GM21367 (cell line): ENCODE measurements at regions not wholly inside any gene's neighbourhood (a gene's known extent, or its start where the extent isn't known, plus 50 kb on each side); places are given as distances from the start of the nearest gene placed in this dataset.
"Not testable (repeated sequence)": the region's sequence is repeated elsewhere in the genome, so short reads cannot be mapped to it uniquely, and the experiment has no call there.

ENCODE experiments used
- ATAC-seq: cut with Tn5 transposase; IDR thresholded peaks from one replicate; pipeline ENCODE4 v1.9.1; 2021; ENCODE audit not compliant: unreplicated experiment

GRCh38 chr5:6112538-6112937 is 265.8 kb downstream of the MED10 start:
- no peak for ATAC-seq

GRCh38 chr5:6112125-6112524 is 266.2 kb downstream of the MED10 start:
- no peak for ATAC-seq

GRCh38 chr5:6111131-6111530 is 267.2 kb downstream of the MED10 start:
- no peak for ATAC-seq

GRCh38 chr5:6110441-6111005 is 267.8 kb downstream of the MED10 start:
- no peak for ATAC-seq

- no peak for ATAC-seq
Observed at GRCh38 chr5:6108981-6109825, 269.1 kb downstream of the MED10 start.

GRCh38 chr5:6108540-6108848 is 269.9 kb downstream of the MED10 start:
- no peak for ATAC-seq

GRCh38 chr5:6107675-6108539 is 270.4 kb downstream of the MED10 start:
- ATAC-seq = no peak

GRCh38 chr5:6106756-6107155 is 271.6 kb downstream of the MED10 start:
- ATAC-seq = no peak

- no peak for ATAC-seq
Observed at GRCh38 chr5:6105320-6105719, 273.0 kb downstream of the MED10 start.

GRCh38 chr5:6096101-6096500 is 282.2 kb downstream of the MED10 start:
- no peak for ATAC-seq

GRCh38 chr5:6094180-6094579 is 284.2 kb downstream of the MED10 start:
- ATAC-seq = not testable (repeated sequence)

- no peak for ATAC-seq
Observed at GRCh38 chr5:6090838-6091237, 287.5 kb downstream of the MED10 start.

GRCh38 chr5:6090079-6090654 is 288.2 kb downstream of the MED10 start:
- no peak for ATAC-seq

GRCh38 chr5:6088706-6089105 is 289.6 kb downstream of the MED10 start:
- ATAC-seq = no peak

GRCh38 chr5:6087576-6087975 is 290.8 kb downstream of the MED10 start:
- no peak for ATAC-seq

- ATAC-seq = no peak
Observed at GRCh38 chr5:6086871-6087270, 291.5 kb downstream of the MED10 start.

GRCh38 chr5:6085341-6085860 is 292.9 kb downstream of the MED10 start:
- ATAC-seq = no peak

GRCh38 chr5:6084836-6085235 is 293.5 kb downstream of the MED10 start:
- ATAC-seq = no peak

GRCh38 chr5:6084376-6084775 is 294.0 kb downstream of the MED10 start:
- ATAC-seq = no peak

GRCh38 chr5:6083311-6083978 is 294.9 kb downstream of the MED10 start:
- no peak for ATAC-seq

- ATAC-seq = no peak
Observed at GRCh38 chr5:6082685-6083084, 295.7 kb downstream of the MED10 start.
